Fibroblast of pulmonary artery (primary cell): ENCODE measurements at regions not wholly inside any gene's neighbourhood (a gene's known extent, or its start where the extent isn't known, plus 50 kb on each side); places are given as distances from the start of the nearest gene placed in this dataset.

Source experiments
- DNase-seq: peaks from one replicate; pipeline ENCODE4 v3.0.0-alpha.2; 2010; ENCODE audit warnings: low read depth
- H3K4me3 ChIP-seq: replicated peaks from 2 replicates; pipeline ENCODE4 v1.5.1; 2011; ENCODE audit warnings: low read depth, mild to moderate bottlenecking, control low read depth, low read length, moderate library complexity
- CTCF ChIP-seq: IDR thresholded peaks from 2 replicates; pipeline ENCODE4 v1.5.1; 2011; ENCODE audit warnings: mild to moderate bottlenecking, control low read depth, low read length, inconsistent platforms; ENCODE audit errors: missing control alignments

DNA sequence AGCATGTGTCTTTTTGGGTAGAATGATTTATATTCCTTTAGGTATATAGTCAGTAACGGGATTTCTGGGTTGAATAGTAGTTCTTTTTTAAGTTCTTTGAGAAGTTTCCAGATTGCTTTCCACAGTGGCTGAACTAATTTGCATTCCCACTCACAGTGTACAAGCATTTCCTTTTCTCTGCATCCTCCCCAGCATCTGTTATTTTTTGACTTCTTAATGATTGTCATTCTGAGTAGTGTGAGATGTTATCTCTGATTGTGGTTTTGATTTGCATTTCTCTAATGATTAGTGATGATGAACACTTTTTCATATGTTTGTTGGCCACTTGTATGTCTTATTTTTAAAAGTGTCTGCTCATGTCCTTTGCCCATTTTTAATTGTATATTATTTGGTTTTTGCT is 337.6 kb downstream of the EFHB start:
- DNase-seq: no peak
- H3K4me3 ChIP-seq: no peak overlapping the region
- no peak for TF ChIP-seq CTCF

GRCh38 chr3:19595884-19596283 is 338.1 kb downstream of the EFHB start:
- H3K4me3 ChIP-seq: no peak overlapping the region
- TF ChIP-seq CTCF: no peak
- no peak for DNase-seq
